HCT116 (cell line): ENCODE measurements at regions not wholly inside any gene's neighbourhood (a gene's known extent, or its start where the extent isn't known, plus 50 kb on each side); places are given as distances from the start of the nearest gene placed in this dataset.

Source experiments
- ATAC-seq: fragments of 200-7000 bp; cut with Tn5 transposase; 2 replicates; pipeline ENCODE4 v1.9.1; 2020; ENCODE audit warnings: mild to moderate bottlenecking, moderate library complexity
- BruUV-seq: library from RNA; stranded (reverse); fragments of 400-500 nt; replicated peaks from 2 replicates; lab custom pipeline; 2021; lab: Mats Ljungman, UMichigan
- CTCF ChIA-PET: fragments of 300-600 bp; sonication (Branson Sonifier 250); formaldehyde crosslinking; loops from one replicate; lab custom pipeline; 2021; ENCODE audit warnings: antibody characterized with exemption; lab: Charles Lee
- POLR2A ChIA-PET: fragments of 300-600, 350-600 bp; sonication (Branson Sonifier 250); formaldehyde crosslinking; loops from one replicate; lab custom pipeline; 2021; ENCODE audit warnings: antibody characterized with exemption; lab: Charles Lee
- RAD21 ChIA-PET, 2 experiments: fragments of 300-600 bp; sonication (Branson Sonifier 250); formaldehyde crosslinking; loops; one replicate each; lab custom pipeline; 2023; ENCODE audit warnings: low total read pairs in 2 of 2; ENCODE audit not compliant: uncharacterized antibody in 2 of 2, unreplicated experiment in 2 of 2, low non-redundant PET in 1 of 2; lab: Charles Lee
- DNase-seq: peaks from one replicate; pipeline ENCODE4 v3.0.0-alpha.2; 2010; ENCODE audit warnings: low read depth, low spot score
- H2AFZ ChIP-seq: fragments of 200-600 bp; shearing (Covaris generic), sonication (generic); 2 replicates; pipeline ENCODE4 v1.6.1; 2017; ENCODE audit warnings: low read depth, mixed run types, mixed read lengths, antibody characterized with exemption, low read length; ENCODE audit not compliant: poor library complexity, severe bottlenecking
- H3K27ac ChIP-seq: 2 replicates; pipeline ENCODE4 v1.5.1; 2012; ENCODE audit warnings: low read depth, low read length
- H3K27me3 ChIP-seq: fragments of 200-600 bp; sonication (generic); 2 replicates; pipeline ENCODE4 v1.6.1; 2016; ENCODE audit warnings: mixed run types, low read length, mixed read lengths; ENCODE audit not compliant: insufficient read depth
- H3K36me3 ChIP-seq, 2 experiments: fragments of 200-500 bp in 1 of 2; fragments of 200-600 bp in 1 of 2; sonication (Bioruptor generic) in 1 of 2; sonication (generic) in 1 of 2; 2 replicates each; pipeline versions ENCODE4 v1.5.1 to v1.6.1; 2014 to 2016; ENCODE audit warnings: low read length in 2 of 2, inconsistent platforms in 1 of 2, mixed read lengths in 1 of 2, mixed run types in 1 of 2; ENCODE audit not compliant: insufficient read depth in 2 of 2, control insufficient read depth in 1 of 2
- H3K4me1 ChIP-seq, 2 experiments: fragments of 200-600 bp in 1 of 2; sonication (generic) in 1 of 2; 2 replicates each; pipeline versions ENCODE4 v1.5.1 to v1.6.1; 2012 to 2017; ENCODE audit warnings: low read length in 2 of 2, inconsistent platforms in 1 of 2, mild to moderate bottlenecking in 1 of 2, mixed read lengths in 1 of 2, mixed run types in 1 of 2, moderate library complexity in 1 of 2; ENCODE audit not compliant: insufficient read depth in 2 of 2, control insufficient read depth in 1 of 2
- H3K4me2 ChIP-seq: fragments of 200-600 bp; sonication (generic); 2 replicates; pipeline ENCODE4 v1.6.1; 2017; ENCODE audit warnings: mixed run types, low read length, mixed read lengths
- H3K4me3 ChIP-seq, 2 experiments: fragments of 200-600 bp in 1 of 2; sonication (generic) in 1 of 2; replicated peaks in 1 of 2; 2 replicates each; pipeline ENCODE4 v1.5.1; 2011 to 2016; ENCODE audit warnings: low read length in 2 of 2, control low read depth in 1 of 2, low read depth in 1 of 2, mild to moderate bottlenecking in 1 of 2, mixed read lengths in 1 of 2, mixed run types in 1 of 2
- H3K79me2 ChIP-seq: fragments of 200-600 bp; sonication (generic); 2 replicates; pipeline ENCODE4 v1.6.1; 2017; ENCODE audit warnings: mild to moderate bottlenecking, mixed run types, low read length, moderate library complexity, mixed read lengths; ENCODE audit not compliant: insufficient read depth
- H3K9ac ChIP-seq: fragments of 200-600 bp; sonication (generic); 2 replicates; pipeline ENCODE4 v1.6.1; 2016; ENCODE audit warnings: low read length, mixed read lengths
- H3K9me2 ChIP-seq: fragments of 200-600 bp; sonication (generic), shearing (Covaris generic); 2 replicates; pipeline ENCODE4 v1.6.1; 2017; ENCODE audit warnings: mixed run types, mild to moderate bottlenecking, moderate library complexity; ENCODE audit not compliant: insufficient read depth
- H3K9me3 ChIP-seq, 2 experiments: fragments of 200-500 bp in 1 of 2; fragments of 200-600 bp in 1 of 2; sonication (Bioruptor generic) in 1 of 2; sonication (generic) in 1 of 2; 2 replicates each; pipeline ENCODE4 v1.6.1; 2014 to 2017; ENCODE audit warnings: low read length in 2 of 2, mixed read lengths in 2 of 2, inconsistent platforms in 1 of 2, low read depth in 1 of 2, mild to moderate bottlenecking in 1 of 2, mixed run types in 1 of 2, moderate library complexity in 1 of 2; ENCODE audit not compliant: control insufficient read depth in 1 of 2, insufficient read depth in 1 of 2
- H4K20me1 ChIP-seq: fragments of 200-600 bp; sonication (generic), shearing (Covaris generic); 2 replicates; pipeline ENCODE4 v1.6.1; 2017; ENCODE audit warnings: mixed run types, mild to moderate bottlenecking, moderate library complexity; ENCODE audit not compliant: insufficient read depth
- CBX3 ChIP-seq: IDR thresholded peaks from 2 replicates; pipeline ENCODE4 v1.6.1; 2012; ENCODE audit warnings: low read depth
- CEBPB ChIP-seq: IDR thresholded peaks from 2 replicates; pipeline ENCODE4 v1.6.1; 2012; ENCODE audit warnings: low read depth
- ELF1 ChIP-seq: IDR thresholded peaks from 2 replicates; pipeline ENCODE4 v1.6.1; 2012; ENCODE audit warnings: low read depth, borderline replicate concordance
- EZH2 ChIP-seq: fragments of 200-600 bp; sonication (generic); IDR thresholded peaks from 2 replicates; pipeline ENCODE4 v1.6.1; 2017; ENCODE audit warnings: antibody characterized with exemption, mixed run types
- EZH2phosphoT487 ChIP-seq: fragments of 200-600 bp; IDR thresholded peaks from 2 replicates; pipeline ENCODE4 v1.6.1; 2018; ENCODE audit warnings: antibody characterized with exemption, borderline replicate concordance
- POLR2A ChIP-seq: IDR thresholded peaks from 2 replicates; pipeline ENCODE4 v1.7.0; 2011; ENCODE audit warnings: borderline replicate concordance; ENCODE audit not compliant: insufficient read depth, insufficient read length; ENCODE audit errors: extremely low read depth
- POLR2AphosphoS5 ChIP-seq: IDR thresholded peaks from 2 replicates; pipeline ENCODE4 v1.6.1; 2011; ENCODE audit warnings: mild to moderate bottlenecking, low read depth, low read length, moderate library complexity
- SP1 ChIP-seq: IDR thresholded peaks from 2 replicates; pipeline ENCODE4 v1.6.1; 2012; ENCODE audit warnings: low read depth
- TCF7L2 ChIP-seq: IDR thresholded peaks from 2 replicates; pipeline ENCODE4 v1.7.0; 2011; ENCODE audit warnings: borderline replicate concordance, inconsistent platforms; ENCODE audit not compliant: insufficient read depth, insufficient read length; ENCODE audit errors: extremely low read depth
- intact Hi-C: fragments of 100-400 bp; cut with micrococcal nuclease; formaldehyde crosslinking; loops from 2 replicates; pipeline ENCODE4 v1.10.0; 2022
- TF ChIP-seq, protein P1 (sequence below), 3 experiments: fragments of 200-600 bp in 1 of 3; sonication (generic) in 1 of 3; IDR thresholded peaks in 2 of 3; conservative IDR thresholded peaks in 1 of 3; 2 replicates each; pipeline ENCODE4 v1.5.1; 2012 to 2017; ENCODE audit warnings: low read depth in 2 of 3, low read length in 2 of 3, antibody characterized with exemption in 1 of 3, borderline replicate concordance in 1 of 3, control low read depth in 1 of 3, mild to moderate bottlenecking in 1 of 3, mixed read lengths in 1 of 3, mixed run types in 1 of 3, moderate library complexity in 1 of 3; ENCODE audit not compliant: insufficient read depth in 1 of 3
- TF ChIP-seq, protein P2 (sequence below): IDR thresholded peaks from 2 replicates; pipeline ENCODE4 v1.6.1; 2011; ENCODE audit warnings: mild to moderate bottlenecking, low read length, moderate library complexity; ENCODE audit not compliant: insufficient replicate concordance; ENCODE audit errors: extremely low read depth

DNA sequence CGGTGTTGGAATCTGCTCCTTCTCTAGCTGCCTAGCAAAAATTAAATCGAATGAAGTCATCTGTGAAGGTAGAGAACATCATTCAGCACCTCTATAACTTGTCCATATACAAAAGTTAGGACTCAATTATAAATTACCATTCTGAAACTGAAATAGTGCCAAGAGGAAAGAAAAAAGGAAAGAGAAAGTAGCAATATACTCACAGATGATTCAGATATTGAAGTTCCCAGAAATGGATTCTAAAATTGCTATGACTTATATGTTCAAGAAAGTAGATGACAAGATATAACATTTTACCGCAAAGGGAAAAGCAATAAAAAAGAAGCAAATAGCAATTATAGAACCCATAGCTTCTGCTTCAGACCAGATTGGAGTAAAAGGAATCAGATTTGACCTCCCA lies 333.6 kb upstream of the GYPC start:
- peaks cover 6 to 27% of the 10 kb centered on the region in 2 experiments; a peak in 2 of 4 replicates for H3K9me3 ChIP-seq
- BruUV-seq, result no TSS peak
- no peak overlapping the region for H3K4me3 ChIP-seq
- H3K27me3 ChIP-seq, result no peaks in the 10 kb centered on the region
- RAD21 ChIA-PET, result no interaction called here
- H3K36me3 ChIP-seq, result no peaks in the 10 kb centered on the region
- no peaks in the 10 kb centered on the region for H4K20me1 ChIP-seq
- no peak overlapping the region for H3K27ac ChIP-seq
- DNase-seq, result no peak
- H3K79me2 ChIP-seq, result no peaks in the 10 kb centered on the region
- no peak overlapping the region for H2AFZ ChIP-seq
- TF ChIP-seq, protein P1, sequence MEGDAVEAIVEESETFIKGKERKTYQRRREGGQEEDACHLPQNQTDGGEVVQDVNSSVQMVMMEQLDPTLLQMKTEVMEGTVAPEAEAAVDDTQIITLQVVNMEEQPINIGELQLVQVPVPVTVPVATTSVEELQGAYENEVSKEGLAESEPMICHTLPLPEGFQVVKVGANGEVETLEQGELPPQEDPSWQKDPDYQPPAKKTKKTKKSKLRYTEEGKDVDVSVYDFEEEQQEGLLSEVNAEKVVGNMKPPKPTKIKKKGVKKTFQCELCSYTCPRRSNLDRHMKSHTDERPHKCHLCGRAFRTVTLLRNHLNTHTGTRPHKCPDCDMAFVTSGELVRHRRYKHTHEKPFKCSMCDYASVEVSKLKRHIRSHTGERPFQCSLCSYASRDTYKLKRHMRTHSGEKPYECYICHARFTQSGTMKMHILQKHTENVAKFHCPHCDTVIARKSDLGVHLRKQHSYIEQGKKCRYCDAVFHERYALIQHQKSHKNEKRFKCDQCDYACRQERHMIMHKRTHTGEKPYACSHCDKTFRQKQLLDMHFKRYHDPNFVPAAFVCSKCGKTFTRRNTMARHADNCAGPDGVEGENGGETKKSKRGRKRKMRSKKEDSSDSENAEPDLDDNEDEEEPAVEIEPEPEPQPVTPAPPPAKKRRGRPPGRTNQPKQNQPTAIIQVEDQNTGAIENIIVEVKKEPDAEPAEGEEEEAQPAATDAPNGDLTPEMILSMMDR (IDR thresholded peaks at IDR 0.05 in 2 of 3, conservative IDR thresholded peaks at IDR 0.05 in 1 of 3; ENCODE audit: borderline replicate concordance in 1 of 3, insufficient read depth in 1 of 3, low read depth in 2 of 3, low read length in 2 of 3), result no peak
- TF ChIP-seq CEBPB (no peak), TCF7L2 (no peak), EZH2phosphoT487 (no peak), ELF1 (no peak), POLR2AphosphoS5 (no peak), CBX3 (no peak), EZH2 (no peak), POLR2A (no peak), SP1 (no peak)
- TF ChIP-seq, protein P2, sequence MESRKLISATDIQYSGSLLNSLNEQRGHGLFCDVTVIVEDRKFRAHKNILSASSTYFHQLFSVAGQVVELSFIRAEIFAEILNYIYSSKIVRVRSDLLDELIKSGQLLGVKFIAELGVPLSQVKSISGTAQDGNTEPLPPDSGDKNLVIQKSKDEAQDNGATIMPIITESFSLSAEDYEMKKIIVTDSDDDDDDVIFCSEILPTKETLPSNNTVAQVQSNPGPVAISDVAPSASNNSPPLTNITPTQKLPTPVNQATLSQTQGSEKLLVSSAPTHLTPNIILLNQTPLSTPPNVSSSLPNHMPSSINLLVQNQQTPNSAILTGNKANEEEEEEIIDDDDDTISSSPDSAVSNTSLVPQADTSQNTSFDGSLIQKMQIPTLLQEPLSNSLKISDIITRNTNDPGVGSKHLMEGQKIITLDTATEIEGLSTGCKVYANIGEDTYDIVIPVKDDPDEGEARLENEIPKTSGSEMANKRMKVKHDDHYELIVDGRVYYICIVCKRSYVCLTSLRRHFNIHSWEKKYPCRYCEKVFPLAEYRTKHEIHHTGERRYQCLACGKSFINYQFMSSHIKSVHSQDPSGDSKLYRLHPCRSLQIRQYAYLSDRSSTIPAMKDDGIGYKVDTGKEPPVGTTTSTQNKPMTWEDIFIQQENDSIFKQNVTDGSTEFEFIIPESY, result no peak
- no peak overlapping the region for H3K4me2 ChIP-seq
- intact Hi-C loops, result loop anchor here (5.0 kb wide), 1 partner anchor 55 kb away; no protein-coding TSS in a partner anchor
- H3K4me1 ChIP-seq, result no peaks in the 10 kb centered on the region
- POLR2A ChIA-PET, result no interaction called here
- ATAC-seq, result no peak
- no peak overlapping the region for H3K9ac ChIP-seq
- CTCF ChIA-PET, result no interaction called here
- H3K9me2 ChIP-seq, result no peaks in the 10 kb centered on the region
